ENCODE measurements at regions not wholly inside any gene's neighbourhood (a gene's known extent, or its start where the extent isn't known, plus 50 kb on each side); places are given as distances from the start of the nearest gene placed in this dataset.

DNA sequence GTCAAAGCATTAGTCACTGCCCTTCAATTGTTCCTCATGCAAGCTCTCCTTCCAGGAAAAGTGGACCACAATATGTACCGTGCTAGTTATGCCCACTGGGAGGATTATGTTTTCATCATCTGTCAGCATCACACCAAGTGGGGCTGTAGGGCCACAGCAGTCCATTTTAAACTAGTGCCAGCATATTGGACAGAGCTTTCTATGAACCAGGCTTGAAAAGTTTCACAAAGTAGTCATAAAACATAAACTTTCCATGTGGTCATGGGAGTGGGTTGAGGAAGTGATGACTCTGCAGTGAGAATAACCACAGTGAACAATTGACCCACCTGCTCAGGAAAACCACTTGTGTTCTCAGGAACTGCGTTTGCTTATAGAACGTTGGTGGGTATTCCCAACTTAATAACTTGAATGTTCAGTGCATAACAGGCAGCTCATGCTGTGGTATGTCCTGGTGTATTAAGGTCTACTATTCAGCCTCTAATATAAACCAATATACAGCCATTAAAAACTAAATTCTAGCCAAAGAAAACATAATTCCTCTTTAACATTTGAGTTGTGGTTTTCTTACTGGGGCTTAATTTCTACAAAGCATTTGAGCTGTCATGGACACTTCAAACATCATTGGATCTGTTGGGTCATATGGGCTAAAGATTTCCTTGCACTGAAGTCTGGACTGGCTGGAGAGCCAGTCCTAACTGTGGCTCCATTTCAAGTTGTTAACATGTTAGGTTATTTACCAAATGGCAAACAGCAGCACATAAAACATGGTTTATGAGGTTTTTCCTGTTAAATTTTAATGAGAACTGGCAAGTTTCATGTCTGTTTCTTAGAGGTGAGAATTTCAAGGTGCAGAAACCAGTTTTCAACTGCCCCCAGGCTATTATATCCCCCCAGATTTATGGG, 274.1 kb downstream of the OTOL1 start:
- Histone ChIP-seq H3K4me1 (ENCODE audit: insufficient read depth, poor library complexity, severe bottlenecking) (no peaks in the 10 kb centered on the region), H3K36me3 (ENCODE audit: low read depth) (no peaks in the 10 kb centered on the region), H3K27ac (ENCODE audit: poor library complexity, severe bottlenecking) (no peak overlapping the region), H3K27me3 (ENCODE audit: insufficient read depth, poor library complexity, severe bottlenecking) (no peaks in the 10 kb centered on the region), H3K4me3 (ENCODE audit: severe bottlenecking) (no peak overlapping the region), H3K9me3 (ENCODE audit: severe bottlenecking) (no peaks in the 10 kb centered on the region)
- DNase-seq (ENCODE audit: low spot score) (no peak), ATAC-seq (ENCODE audit: low read depth) (no peak)
- TF ChIP-seq, protein P1, sequence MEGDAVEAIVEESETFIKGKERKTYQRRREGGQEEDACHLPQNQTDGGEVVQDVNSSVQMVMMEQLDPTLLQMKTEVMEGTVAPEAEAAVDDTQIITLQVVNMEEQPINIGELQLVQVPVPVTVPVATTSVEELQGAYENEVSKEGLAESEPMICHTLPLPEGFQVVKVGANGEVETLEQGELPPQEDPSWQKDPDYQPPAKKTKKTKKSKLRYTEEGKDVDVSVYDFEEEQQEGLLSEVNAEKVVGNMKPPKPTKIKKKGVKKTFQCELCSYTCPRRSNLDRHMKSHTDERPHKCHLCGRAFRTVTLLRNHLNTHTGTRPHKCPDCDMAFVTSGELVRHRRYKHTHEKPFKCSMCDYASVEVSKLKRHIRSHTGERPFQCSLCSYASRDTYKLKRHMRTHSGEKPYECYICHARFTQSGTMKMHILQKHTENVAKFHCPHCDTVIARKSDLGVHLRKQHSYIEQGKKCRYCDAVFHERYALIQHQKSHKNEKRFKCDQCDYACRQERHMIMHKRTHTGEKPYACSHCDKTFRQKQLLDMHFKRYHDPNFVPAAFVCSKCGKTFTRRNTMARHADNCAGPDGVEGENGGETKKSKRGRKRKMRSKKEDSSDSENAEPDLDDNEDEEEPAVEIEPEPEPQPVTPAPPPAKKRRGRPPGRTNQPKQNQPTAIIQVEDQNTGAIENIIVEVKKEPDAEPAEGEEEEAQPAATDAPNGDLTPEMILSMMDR (IDR thresholded peaks at IDR 0.05; ENCODE audit: poor library complexity, severe bottlenecking) = no peak

DNA sequence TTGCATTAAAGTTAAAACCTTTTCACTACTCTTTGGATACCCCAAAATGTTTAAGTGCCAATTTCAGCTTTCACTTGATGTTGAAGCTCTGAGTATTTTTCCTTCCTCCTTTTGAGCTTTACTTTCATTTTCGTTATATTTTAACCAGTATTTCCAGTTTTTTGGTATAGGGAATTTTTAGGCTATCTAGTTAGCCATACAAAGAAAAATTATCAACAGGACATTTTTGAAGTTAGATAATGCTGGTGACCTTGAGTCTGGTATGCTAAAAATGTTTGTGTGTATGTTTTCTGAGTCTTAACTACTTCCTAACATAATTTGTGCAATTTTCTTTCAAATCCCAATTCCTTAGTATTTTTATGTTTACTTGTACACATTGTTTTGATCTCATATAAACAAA, 284.8 kb downstream of the OTOL1 start:
- no peak overlapping the region for H3K4me3 ChIP-seq (ENCODE audit: severe bottlenecking)

DNA sequence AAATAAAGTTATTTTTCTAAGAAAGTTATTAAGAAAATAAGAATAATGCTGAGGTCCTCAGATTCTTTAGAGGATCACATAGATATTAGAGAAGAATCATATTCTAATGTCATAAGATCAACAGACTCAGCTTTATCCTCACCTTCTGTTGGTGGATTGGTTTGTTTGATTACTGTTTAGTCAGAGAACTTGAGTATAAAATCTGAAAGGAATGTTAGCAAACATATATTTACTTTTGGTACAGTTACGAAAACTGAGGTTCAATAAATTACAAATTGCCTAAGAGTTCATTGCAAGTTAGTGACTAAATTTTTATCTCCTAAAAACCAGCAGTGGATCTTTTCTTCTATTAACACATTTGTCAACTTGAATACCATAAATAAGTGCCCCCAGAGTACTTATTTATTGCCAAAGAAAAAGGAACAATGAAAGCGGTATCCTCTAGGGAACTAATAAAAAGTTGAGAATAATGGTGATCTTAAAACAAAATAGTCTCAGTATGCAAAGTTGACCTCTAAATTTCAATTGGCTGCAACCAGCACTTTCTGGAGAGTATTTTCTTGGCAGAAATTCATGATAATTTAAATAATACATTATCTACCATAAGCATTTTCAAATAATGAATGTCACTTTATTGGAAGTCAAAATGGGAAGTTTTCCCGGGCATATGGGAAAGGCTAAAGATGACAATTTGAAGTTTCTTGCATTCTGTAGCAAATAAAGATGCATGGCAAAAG, 296.8 kb downstream of the OTOL1 start:
- Histone ChIP-seq H3K36me3 (ENCODE audit: low read depth) (no peaks in the 10 kb centered on the region), H3K27me3 (ENCODE audit: insufficient read depth, poor library complexity, severe bottlenecking) (no peaks in the 10 kb centered on the region), H3K27ac (ENCODE audit: poor library complexity, severe bottlenecking) (no peak overlapping the region), H3K9me3 (ENCODE audit: severe bottlenecking) (no peaks in the 10 kb centered on the region), H3K4me1 (ENCODE audit: insufficient read depth, poor library complexity, severe bottlenecking) (no peaks in the 10 kb centered on the region), H3K4me3 (ENCODE audit: severe bottlenecking) (no peak overlapping the region)
- TF ChIP-seq, protein P1 (IDR thresholded peaks at IDR 0.05; ENCODE audit: poor library complexity, severe bottlenecking) = no peak
- ATAC-seq (ENCODE audit: low read depth) (no peak), DNase-seq (ENCODE audit: low spot score) (no peak)

More for the DNA sequence above, 284.8 kb downstream of the OTOL1 start:
- no peak for DNase-seq (ENCODE audit: low spot score)
- TF ChIP-seq, protein P1 (IDR thresholded peaks at IDR 0.05; ENCODE audit: poor library complexity, severe bottlenecking) = no peak
- no peak overlapping the region for H3K27ac ChIP-seq (ENCODE audit: poor library complexity, severe bottlenecking)
- ATAC-seq (ENCODE audit: low read depth) = no peak
- no peaks in the 10 kb centered on the region for H3K36me3 ChIP-seq (ENCODE audit: low read depth)
- no peaks in the 10 kb centered on the region for H3K27me3 ChIP-seq (ENCODE audit: insufficient read depth, poor library complexity, severe bottlenecking)
- H3K9me3 ChIP-seq (ENCODE audit: severe bottlenecking) = no peaks in the 10 kb centered on the region
- no peaks in the 10 kb centered on the region for H3K4me1 ChIP-seq (ENCODE audit: insufficient read depth, poor library complexity, severe bottlenecking)

DNA sequence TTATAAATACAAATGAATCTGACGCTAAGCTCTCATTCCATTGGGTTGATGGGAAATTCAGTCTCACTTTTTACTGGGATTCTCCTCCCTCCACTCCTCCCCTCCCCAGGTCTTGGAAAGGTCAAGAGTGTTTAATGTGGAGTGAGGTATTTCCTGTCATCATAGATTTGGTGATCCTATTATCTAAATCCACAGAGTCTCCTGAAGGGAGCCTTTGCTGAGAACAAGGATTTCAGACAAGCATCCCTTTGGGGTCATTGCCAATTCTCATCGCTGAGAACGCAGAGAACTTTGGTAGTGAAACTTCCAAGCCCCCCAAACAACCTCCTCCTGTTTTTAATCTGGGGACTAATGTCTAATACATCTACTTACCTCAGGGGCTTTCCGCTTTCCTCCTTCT, 297.9 kb downstream of the OTOL1 start:
- TF ChIP-seq, protein P1 (IDR thresholded peaks at IDR 0.05; ENCODE audit: poor library complexity, severe bottlenecking) = no peak
- no peak for ATAC-seq (ENCODE audit: low read depth)
- Histone ChIP-seq H3K4me1 (ENCODE audit: insufficient read depth, poor library complexity, severe bottlenecking) (no peaks in the 10 kb centered on the region), H3K36me3 (ENCODE audit: low read depth) (no peaks in the 10 kb centered on the region), H3K27me3 (ENCODE audit: insufficient read depth, poor library complexity, severe bottlenecking) (no peaks in the 10 kb centered on the region), H3K9me3 (ENCODE audit: severe bottlenecking) (no peaks in the 10 kb centered on the region), H3K27ac (ENCODE audit: poor library complexity, severe bottlenecking) (no peak overlapping the region), H3K4me3 (ENCODE audit: severe bottlenecking) (no peak overlapping the region)
- DNase-seq (ENCODE audit: low spot score) = no peak

Measured in RWPE2 (cell line).